ENCODE measurements at regions not wholly inside any gene's neighbourhood (a gene's known extent, or its start where the extent isn't known, plus 50 kb on each side); places are given as distances from the start of the nearest gene placed in this dataset.

GRCh38 chr3:59513570-59513969 is 463.7 kb upstream of the CFAP20DC start:
- 96% methylated on average over 1 of the region's 1 CpG for WGBS
- H3K27me3 ChIP-seq, result no peaks in the 10 kb centered on the region
- TF ChIP-seq POLR2AphosphoS5 (IDR thresholded peaks at IDR 0.05) (no peak), CTCF (IDR thresholded peaks at IDR 0.05) (no peak), EP300 (IDR thresholded peaks at IDR 0.05) (no peak), POLR2A (IDR thresholded peaks at IDR 0.05; ENCODE audit: low read depth) (no peak)
- no peak overlapping the region for H3K4me3 ChIP-seq
- intact Hi-C loops (cut with DNase I), result no loop called here
- no peak for DNase-seq (ENCODE audit: extremely low spot score)
- no peaks in the 10 kb centered on the region for H3K9me3 ChIP-seq
- H3K36me3 ChIP-seq, result no peaks in the 10 kb centered on the region
- H3K27ac ChIP-seq (replicated peaks in 1 of 4), result no peak overlapping the region
- H3K4me1 ChIP-seq, result no peaks in the 10 kb centered on the region

- Histone ChIP-seq H3K27ac (replicated peaks in 1 of 4) (no peak overlapping the region), H3K9me3 (no peaks in the 10 kb centered on the region), H3K27me3 (no peaks in the 10 kb centered on the region), H3K4me1 (no peaks in the 10 kb centered on the region), H3K4me3 (no peak overlapping the region), H3K36me3 (no peaks in the 10 kb centered on the region)
- no peak for DNase-seq (ENCODE audit: extremely low spot score)
- 94% methylated on average over 6 of the region's 6 CpGs for WGBS
- intact Hi-C loops (cut with DNase I), result no loop called here
- no peak for TF ChIP-seq CTCF (IDR thresholded peaks at IDR 0.05)
- no peak for TF ChIP-seq POLR2AphosphoS5 (IDR thresholded peaks at IDR 0.05)
- no peak for TF ChIP-seq POLR2A (IDR thresholded peaks at IDR 0.05; ENCODE audit: low read depth)
- TF ChIP-seq EP300 (IDR thresholded peaks at IDR 0.05), result no peak
Measured at GRCh38 chr3:59512066-59512465, 462.2 kb upstream of the CFAP20DC start.

GRCh38 chr3:59510576-59510975 is 460.8 kb upstream of the CFAP20DC start:
- intact Hi-C loops (cut with DNase I), result no loop called here

GRCh38 chr3:59508273-59508672 is 458.4 kb upstream of the CFAP20DC start:
- DNase-seq (ENCODE audit: extremely low spot score), result no peak
- WGBS, result 78% methylated on average over 10 of the region's 10 CpGs
- H3K36me3 ChIP-seq, result no peaks in the 10 kb centered on the region
- no peaks in the 10 kb centered on the region for H3K9me3 ChIP-seq
- intact Hi-C loops (cut with DNase I), result no loop called here
- TF ChIP-seq POLR2A (IDR thresholded peaks at IDR 0.05; ENCODE audit: low read depth) (no peak), EP300 (IDR thresholded peaks at IDR 0.05) (no peak), POLR2AphosphoS5 (IDR thresholded peaks at IDR 0.05) (no peak), CTCF (IDR thresholded peaks at IDR 0.05) (no peak)
- H3K27me3 ChIP-seq, result no peaks in the 10 kb centered on the region
- no peaks in the 10 kb centered on the region for H3K4me1 ChIP-seq
- no peak overlapping the region for H3K27ac ChIP-seq (replicated peaks in 1 of 4)
- H3K4me3 ChIP-seq, result no peak overlapping the region

More at GRCh38 chr3:59510576-59510975, 460.8 kb upstream of the CFAP20DC start:
- TF ChIP-seq CTCF (IDR thresholded peaks at IDR 0.05) (no peak), EP300 (IDR thresholded peaks at IDR 0.05) (no peak), POLR2AphosphoS5 (IDR thresholded peaks at IDR 0.05) (no peak), POLR2A (IDR thresholded peaks at IDR 0.05; ENCODE audit: low read depth) (no peak)
- H3K9me3 ChIP-seq, result no peaks in the 10 kb centered on the region
- no peaks in the 10 kb centered on the region for H3K4me1 ChIP-seq
- 82% methylated on average over 4 of the region's 4 CpGs for WGBS
- no peak overlapping the region for H3K4me3 ChIP-seq
- H3K27ac ChIP-seq (replicated peaks in 1 of 4), result no peak overlapping the region
- DNase-seq (ENCODE audit: extremely low spot score), result no peak
- H3K27me3 ChIP-seq, result no peaks in the 10 kb centered on the region
- no peaks in the 10 kb centered on the region for H3K36me3 ChIP-seq

DNA sequence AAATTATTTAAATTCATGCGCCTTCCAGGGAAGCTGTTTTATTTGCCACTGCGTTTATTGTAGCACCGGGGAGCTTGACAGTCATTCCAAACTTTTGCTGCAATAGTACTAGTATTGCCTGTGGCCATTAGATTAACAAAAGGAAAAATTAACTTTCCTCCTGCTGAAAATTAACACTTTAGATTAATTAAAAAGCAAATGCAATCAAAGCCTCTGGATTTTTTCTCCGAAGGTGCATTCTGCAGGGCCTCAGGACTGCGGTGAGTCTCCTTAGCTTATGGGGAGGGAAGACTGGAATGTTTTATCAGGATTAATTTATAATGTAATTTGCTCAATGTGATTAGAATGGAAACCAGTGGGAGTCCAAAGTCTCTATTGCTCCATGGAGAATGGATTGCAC is 456.4 kb upstream of the CFAP20DC start:
- no peaks in the 10 kb centered on the region for H3K27me3 ChIP-seq
- H3K27ac ChIP-seq (replicated peaks in 1 of 4), result no peak overlapping the region
- DNase-seq (ENCODE audit: extremely low spot score), result no peak
- no peaks in the 10 kb centered on the region for H3K4me1 ChIP-seq
- H3K4me3 ChIP-seq, result no peak overlapping the region
- no peak for TF ChIP-seq POLR2AphosphoS5 (IDR thresholded peaks at IDR 0.05)
- TF ChIP-seq EP300 (IDR thresholded peaks at IDR 0.05), result no peak
- no peak for TF ChIP-seq CTCF (IDR thresholded peaks at IDR 0.05)
- no peak for TF ChIP-seq POLR2A (IDR thresholded peaks at IDR 0.05; ENCODE audit: low read depth)
- WGBS, result 87% methylated on average over 5 of the region's 5 CpGs
- no peaks in the 10 kb centered on the region for H3K9me3 ChIP-seq
- intact Hi-C loops (cut with DNase I), result no loop called here
- H3K36me3 ChIP-seq, result no peaks in the 10 kb centered on the region
